ENCODE measurements at regions not wholly inside any gene's neighbourhood (a gene's known extent, or its start where the extent isn't known, plus 50 kb on each side); places are given as distances from the start of the nearest gene placed in this dataset.

- TF ChIP-seq CHD2 (IDR thresholded peaks at IDR 0.05; ENCODE audit: low read length, partially characterized antibody): no peak
- no peak for TF ChIP-seq NFIC (IDR thresholded peaks at IDR 0.05; ENCODE audit: borderline replicate concordance)
- no peak for TF ChIP-seq POLR2AphosphoS5 (IDR thresholded peaks at IDR 0.05; ENCODE audit: low read depth, low read length)
- TF ChIP-seq CTCF (IDR thresholded peaks at IDR 0.05): no peak
- no peak for TF ChIP-seq MEF2A (IDR thresholded peaks at IDR 0.05; ENCODE audit: borderline replicate concordance, low read depth)
- no peak for TF ChIP-seq EZH2phosphoT487 (IDR thresholded peaks at IDR 0.05; ENCODE audit: borderline replicate concordance, low read depth)
- no peak for TF ChIP-seq REST (IDR thresholded peaks at IDR 0.05; ENCODE audit: low read depth, low read length)
- TF ChIP-seq YY1 (IDR thresholded peaks at IDR 0.05; ENCODE audit: low read depth): no peak
- no peak for TF ChIP-seq GABPA (IDR thresholded peaks at IDR 0.05; ENCODE audit: low read depth)
- no peak for TF ChIP-seq RCOR1 (IDR thresholded peaks at IDR 0.05; ENCODE audit: low read length)
- TF ChIP-seq EP300 (IDR thresholded peaks at IDR 0.05; ENCODE audit: borderline replicate concordance in 1 of 2, low read depth in 1 of 2, low read length in 1 of 2): no peak
- TF ChIP-seq TAF1 (IDR thresholded peaks at IDR 0.05; ENCODE audit: borderline replicate concordance, low read depth, low read length): no peak
- no peak for TF ChIP-seq MAX (IDR thresholded peaks at IDR 0.05; ENCODE audit: low read depth)
- no peak for TF ChIP-seq RAD21 (IDR thresholded peaks at IDR 0.05; ENCODE audit: low read length)
These were observed 190.6 kb downstream of the MYCN start for GRCh38 chr2:16130906-16131400.
